ENCODE measurements at regions not wholly inside any gene's neighbourhood (a gene's known extent, or its start where the extent isn't known, plus 50 kb on each side); places are given as distances from the start of the nearest gene placed in this dataset.

DNA sequence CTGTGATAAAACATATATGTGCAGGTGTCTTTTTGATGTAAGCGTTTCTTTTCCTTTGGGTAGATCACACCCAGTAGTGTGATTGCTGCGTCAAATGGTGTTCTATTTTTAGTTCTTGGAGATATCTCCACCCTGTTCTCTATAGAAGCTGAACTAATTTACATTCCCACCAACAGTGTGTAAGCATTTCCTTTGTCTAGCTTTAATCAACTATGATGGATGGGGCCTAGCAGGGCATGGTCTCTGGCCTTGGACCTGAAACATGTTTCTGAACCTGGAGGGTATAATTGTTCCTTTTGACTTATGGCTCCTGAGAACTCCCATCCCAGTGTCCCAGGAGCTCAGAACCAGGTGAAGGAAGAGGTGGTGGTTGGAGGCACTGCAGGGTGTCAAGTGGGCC lies 93.9 kb downstream of the HAPSTR1 start:
- Histone ChIP-seq H3K4me1 (no peaks in the 10 kb centered on the region), H3K27me3 (no peaks in the 10 kb centered on the region), H3K9me3 (no peaks in the 10 kb centered on the region), H3K36me3 (no peaks in the 10 kb centered on the region), H3K4me3 (no peak overlapping the region), H3K27ac (no peak overlapping the region)
- TF ChIP-seq, protein P1, sequence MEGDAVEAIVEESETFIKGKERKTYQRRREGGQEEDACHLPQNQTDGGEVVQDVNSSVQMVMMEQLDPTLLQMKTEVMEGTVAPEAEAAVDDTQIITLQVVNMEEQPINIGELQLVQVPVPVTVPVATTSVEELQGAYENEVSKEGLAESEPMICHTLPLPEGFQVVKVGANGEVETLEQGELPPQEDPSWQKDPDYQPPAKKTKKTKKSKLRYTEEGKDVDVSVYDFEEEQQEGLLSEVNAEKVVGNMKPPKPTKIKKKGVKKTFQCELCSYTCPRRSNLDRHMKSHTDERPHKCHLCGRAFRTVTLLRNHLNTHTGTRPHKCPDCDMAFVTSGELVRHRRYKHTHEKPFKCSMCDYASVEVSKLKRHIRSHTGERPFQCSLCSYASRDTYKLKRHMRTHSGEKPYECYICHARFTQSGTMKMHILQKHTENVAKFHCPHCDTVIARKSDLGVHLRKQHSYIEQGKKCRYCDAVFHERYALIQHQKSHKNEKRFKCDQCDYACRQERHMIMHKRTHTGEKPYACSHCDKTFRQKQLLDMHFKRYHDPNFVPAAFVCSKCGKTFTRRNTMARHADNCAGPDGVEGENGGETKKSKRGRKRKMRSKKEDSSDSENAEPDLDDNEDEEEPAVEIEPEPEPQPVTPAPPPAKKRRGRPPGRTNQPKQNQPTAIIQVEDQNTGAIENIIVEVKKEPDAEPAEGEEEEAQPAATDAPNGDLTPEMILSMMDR (IDR thresholded peaks at IDR 0.05): no peak
- TF ChIP-seq POLR2A (IDR thresholded peaks at IDR 0.05): no peak
- intact Hi-C loops (cut with DNase I): no loop called here
- DNase-seq: no peak
- 44 to 57% methylated on average over 2 of the region's 2 CpGs for WGBS, 2 donors

DNA sequence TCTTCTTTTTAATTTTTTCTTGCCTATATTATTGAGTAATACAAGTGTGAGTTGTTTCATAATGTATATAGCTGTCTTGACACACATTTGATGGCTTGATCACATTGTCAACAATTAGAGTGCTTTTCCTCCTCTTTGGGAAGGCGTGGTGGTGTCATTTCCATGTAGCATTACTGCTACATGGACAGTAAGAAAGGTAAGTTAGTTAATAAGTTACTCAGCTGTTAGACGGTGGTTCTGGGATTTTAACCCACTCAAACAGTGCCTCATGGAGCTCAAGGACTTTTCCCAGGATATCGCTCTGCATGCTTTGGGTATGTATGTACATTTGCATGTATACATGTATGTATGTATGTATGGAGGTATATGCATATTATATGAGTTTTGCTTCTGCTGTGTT lies 94.6 kb downstream of the HAPSTR1 start:
- Histone ChIP-seq H3K4me1 (no peaks in the 10 kb centered on the region), H3K36me3 (no peaks in the 10 kb centered on the region), H3K27ac (no peak overlapping the region), H3K9me3 (no peaks in the 10 kb centered on the region), H3K27me3 (no peaks in the 10 kb centered on the region), H3K4me3 (no peak overlapping the region)
- 67 to 80% methylated on average over 3 of the region's 3 CpGs for WGBS, 2 donors
- TF ChIP-seq, protein P1 (IDR thresholded peaks at IDR 0.05): no peak
- no peak for TF ChIP-seq POLR2A (IDR thresholded peaks at IDR 0.05)
- intact Hi-C loops (cut with DNase I): no loop called here
- no peak for DNase-seq

DNA sequence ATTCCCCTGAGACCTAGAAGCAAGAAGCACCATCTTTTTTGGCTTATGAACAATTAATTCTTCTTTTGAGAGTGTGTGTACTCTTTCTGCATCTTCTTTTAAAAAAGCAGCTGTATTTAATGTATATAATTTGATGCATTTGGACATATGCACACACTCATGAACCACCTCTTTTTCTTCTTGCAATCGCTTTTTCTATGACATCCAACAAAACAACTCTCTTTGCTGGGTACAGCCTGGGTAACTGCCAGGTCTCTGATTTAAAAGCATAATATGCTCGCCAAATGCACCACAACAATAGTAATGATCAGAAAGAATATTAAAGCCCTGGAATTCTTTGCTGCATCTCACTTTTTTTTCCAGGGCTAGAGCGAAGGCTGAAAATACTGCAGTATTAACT lies 97.3 kb downstream of the HAPSTR1 start:
- no peak for DNase-seq
- no peak overlapping the region for H3K4me3 ChIP-seq
- H3K27me3 ChIP-seq: no peaks in the 10 kb centered on the region
- H3K27ac ChIP-seq: no peak overlapping the region
- H3K9me3 ChIP-seq: no peaks in the 10 kb centered on the region
- H3K36me3 ChIP-seq: no peaks in the 10 kb centered on the region
- TF ChIP-seq, protein P1 (IDR thresholded peaks at IDR 0.05): no peak
- no peak for TF ChIP-seq POLR2A (IDR thresholded peaks at IDR 0.05)
- intact Hi-C loops (cut with DNase I): no loop called here
- WGBS, 2 donors: 62 to 65% methylated on average over 3 of the region's 3 CpGs
- H3K4me1 ChIP-seq: no peaks in the 10 kb centered on the region

DNA sequence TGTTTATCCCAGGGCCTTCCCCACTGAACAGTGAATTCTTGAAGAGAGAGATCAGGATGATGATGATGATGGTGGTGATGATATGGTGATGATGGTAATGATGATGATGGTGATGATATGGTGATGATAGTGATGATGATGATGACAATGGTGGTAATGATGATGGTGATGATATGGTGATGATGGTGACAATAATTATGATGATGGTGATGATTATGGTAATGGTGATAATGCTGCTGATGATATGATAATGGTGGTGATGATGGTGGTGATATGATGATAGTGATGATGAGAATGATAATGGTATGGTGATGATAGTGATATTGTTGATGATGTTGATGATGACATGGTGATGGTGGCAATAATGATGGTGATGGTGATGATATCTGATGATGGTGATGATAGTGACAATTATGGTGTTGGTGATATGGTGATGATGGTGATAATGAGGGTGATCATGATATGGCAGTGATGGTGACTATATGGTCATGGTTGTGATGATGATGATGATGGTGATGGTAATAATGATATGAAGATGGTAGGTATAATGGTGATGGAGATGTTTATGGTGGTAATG lies 99.9 kb downstream of the HAPSTR1 start:
- intact Hi-C loops (cut with DNase I): no loop called here
- TF ChIP-seq POLR2A (IDR thresholded peaks at IDR 0.05): no peak
- TF ChIP-seq, protein P1 (IDR thresholded peaks at IDR 0.05): no peak
- Histone ChIP-seq H3K4me1 (no peaks in the 10 kb centered on the region), H3K9me3 (no peaks in the 10 kb centered on the region), H3K27ac (no peak overlapping the region), H3K36me3 (no peaks in the 10 kb centered on the region), H3K27me3 (peaks cover 0 to 5% (median 0%) of the 10 kb centered on the region in 4 donors), H3K4me3 (no peak overlapping the region)
- DNase-seq: no peak

DNA sequence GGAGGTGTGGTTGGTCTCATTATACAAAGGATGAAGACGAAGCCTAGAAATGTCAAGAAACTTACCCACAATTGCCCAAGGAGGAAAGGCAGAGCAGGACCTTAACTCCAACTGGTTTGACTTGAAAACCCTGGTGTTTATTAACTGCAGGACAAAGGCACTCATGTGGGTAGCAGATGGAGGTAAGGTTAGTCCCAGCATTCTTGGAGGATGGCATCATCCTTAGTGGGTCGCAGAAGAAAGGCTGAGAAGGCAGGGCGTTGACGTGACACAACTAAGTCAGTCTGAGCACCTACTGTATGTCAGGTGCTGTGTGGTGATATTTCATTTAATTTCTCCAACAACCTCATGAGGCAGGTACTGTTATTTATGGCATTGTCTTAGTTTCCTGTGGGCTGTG lies 101.3 kb downstream of the HAPSTR1 start:
- Histone ChIP-seq H3K4me1 (no peaks in the 10 kb centered on the region), H3K27me3 (peaks cover 0 to 5% (median 0%) of the 10 kb centered on the region in 4 donors), H3K36me3 (no peaks in the 10 kb centered on the region), H3K27ac (no peak overlapping the region), H3K9me3 (no peaks in the 10 kb centered on the region), H3K4me3 (no peak overlapping the region)
- 63 to 70% methylated on average over 3 to 4 of the region's 4 CpGs for WGBS, 2 donors
- TF ChIP-seq POLR2A (IDR thresholded peaks at IDR 0.05): no peak
- TF ChIP-seq, protein P1 (IDR thresholded peaks at IDR 0.05): no peak
- DNase-seq: no peak
- intact Hi-C loops (cut with DNase I): no loop called here
